ENCODE measurements at regions not wholly inside any gene's neighbourhood (a gene's known extent, or its start where the extent isn't known, plus 50 kb on each side); places are given as distances from the start of the nearest gene placed in this dataset.

GRCh38 chr7:69398986-69399385 lies 199.3 kb upstream of the AUTS2 start:
- WGBS, 2 experiments (ENCODE audit: extremely low coverage in 2 of 2, insufficient read length in 1 of 2): no CpG with 5 or more reads among the region's 4 CpGs
- DNase-seq (no peak), ATAC-seq (ENCODE audit: low read depth) (no peak)
- Histone ChIP-seq H3K14ac (replicated peaks; ENCODE audit: low read depth, low read length) (no peak overlapping the region), H3K9me1 (ENCODE audit: insufficient read depth, low read length) (no peaks in the 10 kb centered on the region), H2AK5ac (ENCODE audit: low read depth, low read length) (no peak overlapping the region), H2BK15ac (ENCODE audit: low read depth, low read length) (no peak overlapping the region), H4K20me1 (ENCODE audit: insufficient read depth, low read length) (no peaks in the 10 kb centered on the region), H2AK9ac (replicated peaks; ENCODE audit: low read depth, low read length, poor library complexity) (no peak overlapping the region), H3K27me3 (ENCODE audit: control insufficient read depth, insufficient read depth, low read length) (no peaks in the 10 kb centered on the region), H3K4ac (ENCODE audit: low read depth, low read length) (no peak overlapping the region), H4K91ac (ENCODE audit: insufficient read depth, low read depth, low read length) (no peak overlapping the region), H3K4me1 (ENCODE audit: control insufficient read depth, insufficient read depth, low read length) (no peaks in the 10 kb centered on the region), H3K18ac (ENCODE audit: low read depth, low read length) (no peak overlapping the region), H3K23ac (ENCODE audit: low read depth, low read length) (no peak overlapping the region), H3K27ac (ENCODE audit: insufficient read depth, low read length) (no peak overlapping the region), H2BK120ac (ENCODE audit: low read depth, low read length) (no peak overlapping the region), H3K9ac (ENCODE audit: low read depth, low read length) (no peak overlapping the region), H3K4me2 (ENCODE audit: low read depth, low read length) (no peak overlapping the region), H3K4me3 (ENCODE audit: insufficient read depth, low read depth, low read length) (no peak overlapping the region), H2BK20ac (ENCODE audit: low read depth, low read length) (no peak overlapping the region), H3K56ac (ENCODE audit: extremely low read depth, insufficient read depth, low read length) (no peak overlapping the region), H2BK5ac (ENCODE audit: low read depth, low read length, poor library complexity, severe bottlenecking) (no peak overlapping the region), H2AFZ (replicated peaks; ENCODE audit: low read length, poor library complexity) (no peak overlapping the region), H3K36me3 (ENCODE audit: control insufficient read depth, insufficient read depth, low read length) (no peaks in the 10 kb centered on the region), H4K5ac (ENCODE audit: low read depth, low read length) (no peak overlapping the region), H4K8ac (ENCODE audit: low read depth in 2 of 2, low read length in 2 of 2) (no peak overlapping the region), H3K9me3 (ENCODE audit: control insufficient read depth, insufficient read depth, low read length) (peaks cover 9% of the 10 kb centered on the region), H3K79me1 (ENCODE audit: low read depth in 1 of 2, low read length in 2 of 2) (no peaks in the 10 kb centered on the region)
- intact Hi-C loops (cut with micrococcal nuclease): no loop called here
- in situ Hi-C loops (cut with MboI; ENCODE audit: low sequenced_read_pairs): no loop called here
- BruUV-seq (replicated peaks): no TSS peak
- POLR2A ChIA-PET (ENCODE audit: unreplicated experiment): no interaction called here
- dilution Hi-C loops (cut with HindIII; ENCODE audit: low sequenced_read_pairs, unreplicated experiment): no loop called here
- CTCF ChIA-PET: no interaction called here
- TF ChIP-seq ELK1 (IDR thresholded peaks at IDR 0.05; ENCODE audit: borderline replicate concordance, low read depth, low read length) (no peak), RFX5 (IDR thresholded peaks at IDR 0.05; ENCODE audit: low read depth, low read length) (no peak), USF2 (IDR thresholded peaks at IDR 0.05; ENCODE audit: low read depth, low read length) (no peak), POLR2A (IDR thresholded peaks at IDR 0.05; ENCODE audit: low read depth, low read length) (no peak), FOS (IDR thresholded peaks at IDR 0.05; ENCODE audit: low read depth, low read length) (no peak), BHLHE40 (IDR thresholded peaks at IDR 0.05; ENCODE audit: low read depth, low read length) (no peak), CTCF (conservative IDR thresholded peaks at IDR 0.05; ENCODE audit: low read depth, low read length) (no peak), SMC3 (IDR thresholded peaks at IDR 0.05; ENCODE audit: low read depth, low read length) (no peak), RAD21 (IDR thresholded peaks at IDR 0.05; ENCODE audit: low read length) (no peak), MAFK (IDR thresholded peaks at IDR 0.05; ENCODE audit: low read depth, low read length) (no peak), NFE2L2 (IDR thresholded peaks at IDR 0.05; ENCODE audit: low read depth, low read length) (no peak), MAZ (IDR thresholded peaks at IDR 0.05; ENCODE audit: borderline replicate concordance, low read depth, low read length) (no peak), CHD1 (IDR thresholded peaks at IDR 0.05; ENCODE audit: low read depth, low read length) (no peak), RCOR1 (IDR thresholded peaks at IDR 0.05; ENCODE audit: insufficient replicate concordance, low read length) (no peak), CEBPB (IDR thresholded peaks at IDR 0.05; ENCODE audit: low read depth, low read length) (no peak), MXI1 (IDR thresholded peaks at IDR 0.05; ENCODE audit: borderline replicate concordance, low read depth, low read length) (no peak)

All from IMR-90 (cell line).